Hepatocyte (in vitro differentiated cells): ENCODE measurements at regions not wholly inside any gene's neighbourhood (a gene's known extent, or its start where the extent isn't known, plus 50 kb on each side); places are given as distances from the start of the nearest gene placed in this dataset.

ENCODE experiments used
- DNase-seq: peaks from one replicate; pipeline ENCODE4 v3.0.0-alpha.2; 2016; ENCODE audit warnings: low spot score
- H2AFZ ChIP-seq: fragments of 200-600 bp; sonication (generic); 2 replicates; pipeline ENCODE4 v1.6.0; 2016; ENCODE audit warnings: antibody characterized with exemption, mild to moderate bottlenecking
- H3K27ac ChIP-seq: fragments of 200-600 bp; sonication (generic); 2 replicates; pipeline ENCODE4 v1.5.1; 2016; ENCODE audit warnings: mild to moderate bottlenecking
- H3K27me3 ChIP-seq: fragments of 200-600 bp; sonication (generic); 2 replicates; pipeline ENCODE4 v1.6.1; 2016
- H3K36me3 ChIP-seq: fragments of 200-600 bp; sonication (generic); replicated peaks from 2 replicates; pipeline ENCODE4 v1.5.1; 2016; ENCODE audit warnings: low read depth; ENCODE audit not compliant: insufficient read depth
- H3K4me1 ChIP-seq: fragments of 200-600 bp; sonication (generic); 2 replicates; pipeline ENCODE4 v1.5.1; 2016; ENCODE audit warnings: mild to moderate bottlenecking, moderate library complexity; ENCODE audit not compliant: insufficient read depth
- H3K4me2 ChIP-seq: fragments of 200-600 bp; sonication (generic); 2 replicates; pipeline ENCODE4 v1.6.0; 2016
- H3K4me3 ChIP-seq: fragments of 200-600 bp; sonication (generic); 2 replicates; pipeline ENCODE4 v1.5.1; 2016; ENCODE audit warnings: mild to moderate bottlenecking
- H3K79me2 ChIP-seq: fragments of 200-600 bp; sonication (generic); 2 replicates; pipeline ENCODE4 v1.6.0; 2017; ENCODE audit warnings: mild to moderate bottlenecking
- H3K9me2 ChIP-seq: fragments of 200-600 bp; sonication (generic); replicated peaks from 2 replicates; pipeline ENCODE4 v1.6.0; 2017; ENCODE audit warnings: mild to moderate bottlenecking; ENCODE audit not compliant: insufficient read depth
- H3K9me3 ChIP-seq: fragments of 200-600 bp; sonication (generic); 2 replicates; pipeline ENCODE4 v1.5.1; 2016; ENCODE audit warnings: low read depth, mild to moderate bottlenecking
- H4K20me1 ChIP-seq: fragments of 200-600 bp; sonication (generic); 2 replicates; pipeline ENCODE4 v1.6.0; 2016; ENCODE audit warnings: mild to moderate bottlenecking; ENCODE audit not compliant: insufficient read depth, poor library complexity, severe bottlenecking
- CTCF ChIP-seq: fragments of 200-600 bp; sonication (generic); IDR thresholded peaks from 2 replicates; pipeline ENCODE4 v1.5.1; 2016; ENCODE audit warnings: antibody characterized with exemption, mild to moderate bottlenecking; ENCODE audit not compliant: poor library complexity
- EZH2 ChIP-seq: fragments of 200-600 bp; sonication (generic); IDR thresholded peaks from 2 replicates; pipeline ENCODE4 v1.6.1; 2016; ENCODE audit warnings: antibody characterized with exemption, mild to moderate bottlenecking, borderline replicate concordance
- EZH2phosphoT487 ChIP-seq: fragments of 200-600 bp; sonication (generic); IDR thresholded peaks from one replicate; pipeline ENCODE4 v1.6.1; 2018; ENCODE audit warnings: antibody characterized with exemption, mild to moderate bottlenecking, low read depth, moderate library complexity; ENCODE audit not compliant: unreplicated experiment, severe bottlenecking
- WGBS: methylation state at CpG from one replicate; pipeline ENCODE4 v1.1.6; 2016; ENCODE audit warnings: low lambda C conversion rate; ENCODE audit errors: missing lambda C conversion rate; 5-methylcytosine and 5-hydroxymethylcytosine counted together

- no peaks in the 10 kb centered on the region for H3K9me2 ChIP-seq
- H3K4me3 ChIP-seq = no peak overlapping the region
- H3K9me3 ChIP-seq = no peaks in the 10 kb centered on the region
- no peak overlapping the region for H2AFZ ChIP-seq
- H3K27ac ChIP-seq = no peak overlapping the region
- no peak overlapping the region for H3K4me2 ChIP-seq
- H3K27me3 ChIP-seq = no peaks in the 10 kb centered on the region
- H3K79me2 ChIP-seq = no peaks in the 10 kb centered on the region
- H4K20me1 ChIP-seq = no peaks in the 10 kb centered on the region
- WGBS = 83% methylated on average over 2 of the region's 2 CpGs
- DNase-seq = no peak
- H3K36me3 ChIP-seq = no peaks in the 10 kb centered on the region
- H3K4me1 ChIP-seq = no peaks in the 10 kb centered on the region
- no peak for TF ChIP-seq CTCF
- no peak for TF ChIP-seq EZH2
- TF ChIP-seq EZH2phosphoT487 = no peak
Observed at GRCh38 chr3:137300703-137301102, 342.9 kb downstream of the IL20RB start.

- Histone ChIP-seq H4K20me1 (no peaks in the 10 kb centered on the region), H3K36me3 (no peaks in the 10 kb centered on the region), H2AFZ (no peak overlapping the region), H3K9me3 (no peaks in the 10 kb centered on the region), H3K79me2 (no peaks in the 10 kb centered on the region), H3K4me3 (no peak overlapping the region), H3K27me3 (no peaks in the 10 kb centered on the region), H3K4me1 (no peaks in the 10 kb centered on the region), H3K9me2 (no peaks in the 10 kb centered on the region), H3K4me2 (no peak overlapping the region), H3K27ac (no peak overlapping the region)
- 64% methylated on average over 1 of the region's 1 CpG for WGBS
- DNase-seq = no peak
- TF ChIP-seq EZH2phosphoT487 (no peak), CTCF (no peak), EZH2 (no peak)
Observed at GRCh38 chr3:137304313-137305056, 346.7 kb downstream of the IL20RB start.

DNA sequence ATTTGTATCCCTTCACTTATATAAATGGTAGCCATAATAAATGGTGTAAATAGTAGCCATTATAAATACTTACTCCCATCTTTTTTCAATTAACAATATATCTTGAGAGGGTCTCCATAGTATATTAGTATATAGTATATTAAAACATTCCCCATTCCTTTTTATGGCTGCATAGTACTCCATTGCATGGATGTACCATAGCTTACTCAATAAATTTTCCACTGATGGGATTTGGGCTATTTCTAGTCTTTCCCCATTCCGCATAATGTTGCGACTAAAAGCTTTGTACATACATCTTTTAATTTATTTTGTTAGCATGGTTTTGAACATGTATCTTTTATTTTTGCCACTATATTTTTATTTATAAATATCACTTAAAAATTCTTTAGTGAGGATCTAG lies 366.3 kb downstream of the IL20RB start:
- TF ChIP-seq CTCF (no peak), EZH2 (no peak), EZH2phosphoT487 (no peak)
- Histone ChIP-seq H3K79me2 (no peaks in the 10 kb centered on the region), H3K36me3 (no peaks in the 10 kb centered on the region), H3K9me2 (no peaks in the 10 kb centered on the region), H3K27me3 (no peaks in the 10 kb centered on the region), H3K27ac (no peak overlapping the region), H3K4me3 (no peak overlapping the region), H3K9me3 (no peaks in the 10 kb centered on the region), H4K20me1 (no peaks in the 10 kb centered on the region), H3K4me2 (no peak overlapping the region), H3K4me1 (no peaks in the 10 kb centered on the region), H2AFZ (no peak overlapping the region)
- WGBS = 96% methylated on average over 2 of the region's 2 CpGs
- DNase-seq = no peak
